CD4-positive, alpha-beta T cell treated with Interleukin-6 at 100 ng/mL for 8 hours (primary cell): ENCODE measurements at regions not wholly inside any gene's neighbourhood (a gene's known extent, or its start where the extent isn't known, plus 50 kb on each side); places are given as distances from the start of the nearest gene placed in this dataset.
"Not testable (repeated sequence)": the region's sequence is repeated elsewhere in the genome, so short reads cannot be mapped to it uniquely, and the experiment has no call there.

Source experiments
- DNase-seq: peaks from one replicate; pipeline ENCODE4 v3.0.0-alpha.2; 2020; ENCODE audit warnings: mixed read lengths, low spot score

- DNase-seq: no peak
Measured at GRCh38 chr2:133982256-133982655, 271.6 kb upstream of the MGAT5 start.

GRCh38 chr2:133985563-133985962 is 268.3 kb upstream of the MGAT5 start:
- DNase-seq: no peak

GRCh38 chr2:133986081-133986837 is 267.6 kb upstream of the MGAT5 start:
- no peak for DNase-seq

GRCh38 chr2:133986881-133987795 is 266.7 kb upstream of the MGAT5 start:
- DNase-seq: no peak

- DNase-seq: no peak
Measured at GRCh38 chr2:133988316-133988891, 265.5 kb upstream of the MGAT5 start.

GRCh38 chr2:133991606-133992168 is 262.2 kb upstream of the MGAT5 start:
- no peak for DNase-seq

- DNase-seq: no peak
Measured at GRCh38 chr2:133992454-133992853, 261.4 kb upstream of the MGAT5 start.

GRCh38 chr2:133993160-133993559 is 260.7 kb upstream of the MGAT5 start:
- no peak for DNase-seq

GRCh38 chr2:133998726-133999125 is 255.1 kb upstream of the MGAT5 start:
- DNase-seq: not testable (repeated sequence)

GRCh38 chr2:134002391-134002790 is 251.5 kb upstream of the MGAT5 start:
- no peak for DNase-seq

- no peak for DNase-seq
Measured at GRCh38 chr2:134002921-134003320, 251.0 kb upstream of the MGAT5 start.

GRCh38 chr2:134004467-134004866 is 249.4 kb upstream of the MGAT5 start:
- DNase-seq: no peak

- no peak for DNase-seq
Measured at GRCh38 chr2:134008837-134009236, 245.0 kb upstream of the MGAT5 start.

- no peak for DNase-seq
Measured at GRCh38 chr2:134009440-134009839, 244.4 kb upstream of the MGAT5 start.

GRCh38 chr2:134009906-134010305 is 244.0 kb upstream of the MGAT5 start:
- DNase-seq: not testable (repeated sequence)

GRCh38 chr2:134011936-134012586 is 241.8 kb upstream of the MGAT5 start:
- DNase-seq: no peak

GRCh38 chr2:134014196-134014960 is 239.5 kb upstream of the MGAT5 start:
- no peak for DNase-seq

- no peak for DNase-seq
Measured at GRCh38 chr2:134019871-134020270, 234.0 kb upstream of the MGAT5 start.

- peak; percentile 33 for DNase-seq
Measured at GRCh38 chr2:134020608-134021007, 233.3 kb upstream of the MGAT5 start.

GRCh38 chr2:134021830-134022524 is 231.9 kb upstream of the MGAT5 start:
- no peak for DNase-seq

- no peak for DNase-seq
Measured at GRCh38 chr2:134023854-134024253, 230.0 kb upstream of the MGAT5 start.
